Neural progenitor cell (in vitro differentiated cells): ENCODE measurements at regions not wholly inside any gene's neighbourhood (a gene's known extent, or its start where the extent isn't known, plus 50 kb on each side); places are given as distances from the start of the nearest gene placed in this dataset.

Experiments
- EZH2 ChIP-seq: fragments of 200-600 bp; sonication (generic); IDR thresholded peaks from 2 replicates; pipeline ENCODE4 v1.6.1; 2017; ENCODE audit warnings: antibody characterized with exemption, mild to moderate bottlenecking, moderate library complexity
- EZH2phosphoT487 ChIP-seq: fragments of 200-600 bp; sonication (generic); IDR thresholded peaks from 2 replicates; pipeline ENCODE4 v1.6.1; 2017; ENCODE audit warnings: antibody characterized with exemption
- TF ChIP-seq, protein P1 (sequence below): fragments of 200-600 bp; sonication (generic); IDR thresholded peaks from 2 replicates; pipeline ENCODE4 v1.5.1; 2017; ENCODE audit warnings: antibody characterized with exemption, mild to moderate bottlenecking

DNA sequence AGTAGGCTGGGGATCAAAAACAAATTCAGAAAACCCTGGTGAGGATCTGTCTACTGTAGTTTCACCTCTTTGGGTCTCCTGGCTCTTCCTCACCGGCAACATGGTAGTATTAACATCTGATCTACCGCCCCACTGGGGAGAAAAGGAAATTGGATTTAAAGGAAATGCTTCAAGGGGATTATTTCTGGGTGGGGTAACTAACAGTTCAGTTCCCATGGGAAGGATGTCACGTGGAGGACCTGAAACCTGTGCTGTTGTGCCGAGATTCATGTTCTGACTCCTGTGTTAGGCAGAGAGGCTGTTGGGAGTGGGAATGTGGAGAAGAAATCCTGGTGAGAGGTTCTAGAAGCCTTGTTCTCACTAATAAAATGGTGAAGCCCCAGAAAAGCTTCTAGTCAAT, 254.4 kb downstream of the BCOR start:
- TF ChIP-seq EZH2phosphoT487 (no peak), EZH2 (no peak)
- TF ChIP-seq, protein P1, sequence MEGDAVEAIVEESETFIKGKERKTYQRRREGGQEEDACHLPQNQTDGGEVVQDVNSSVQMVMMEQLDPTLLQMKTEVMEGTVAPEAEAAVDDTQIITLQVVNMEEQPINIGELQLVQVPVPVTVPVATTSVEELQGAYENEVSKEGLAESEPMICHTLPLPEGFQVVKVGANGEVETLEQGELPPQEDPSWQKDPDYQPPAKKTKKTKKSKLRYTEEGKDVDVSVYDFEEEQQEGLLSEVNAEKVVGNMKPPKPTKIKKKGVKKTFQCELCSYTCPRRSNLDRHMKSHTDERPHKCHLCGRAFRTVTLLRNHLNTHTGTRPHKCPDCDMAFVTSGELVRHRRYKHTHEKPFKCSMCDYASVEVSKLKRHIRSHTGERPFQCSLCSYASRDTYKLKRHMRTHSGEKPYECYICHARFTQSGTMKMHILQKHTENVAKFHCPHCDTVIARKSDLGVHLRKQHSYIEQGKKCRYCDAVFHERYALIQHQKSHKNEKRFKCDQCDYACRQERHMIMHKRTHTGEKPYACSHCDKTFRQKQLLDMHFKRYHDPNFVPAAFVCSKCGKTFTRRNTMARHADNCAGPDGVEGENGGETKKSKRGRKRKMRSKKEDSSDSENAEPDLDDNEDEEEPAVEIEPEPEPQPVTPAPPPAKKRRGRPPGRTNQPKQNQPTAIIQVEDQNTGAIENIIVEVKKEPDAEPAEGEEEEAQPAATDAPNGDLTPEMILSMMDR: no peak
